Heart left ventricle (tissue), 16 donors: ENCODE measurements at regions not wholly inside any gene's neighbourhood (a gene's known extent, or its start where the extent isn't known, plus 50 kb on each side); places are given as distances from the start of the nearest gene placed in this dataset.

Experiments used
- ATAC-seq, 4 donors: fragments of 200-7000 bp; cut with Tn5 transposase; one replicate each; pipeline ENCODE4 v1.9.1; 2020 to 2022; ENCODE audit warnings: moderate library complexity in 4 of 4, mild to moderate bottlenecking in 3 of 4, moderate number of reproducible peaks in 1 of 4
- DNase-seq, 5 donors: peaks; one replicate each; pipeline ENCODE4 v3.0.0-alpha.2; 2020
- H3K27ac ChIP-seq, 12 donors: fragments of 200-600 bp; sonication (generic) in 4 of 12; one replicate each; pipeline versions ENCODE4 v1.5.0 to v1.8.0; 2016 to 2022; ENCODE audit warnings: mild to moderate bottlenecking in 2 of 12
- H3K27me3 ChIP-seq, 9 donors: fragments of 200-600 bp; sonication (generic) in 2 of 9; one replicate each; pipeline versions ENCODE4 v1.5.1 to v1.8.0; 2016 to 2022; ENCODE audit warnings: mild to moderate bottlenecking in 3 of 9
- H3K36me3 ChIP-seq, 9 donors: fragments of 200-600 bp; sonication (generic) in 2 of 9; one replicate each; pipeline versions ENCODE4 v1.5.0 to v1.8.0; 2018 to 2022; ENCODE audit warnings: mild to moderate bottlenecking in 2 of 9
- H3K4me1 ChIP-seq, 12 donors: fragments of 200-600 bp; sonication (generic) in 4 of 12; one replicate each; pipeline versions ENCODE4 v1.5.0 to v1.8.0; 2016 to 2022; ENCODE audit warnings: mild to moderate bottlenecking in 3 of 12
- H3K4me3 ChIP-seq, 12 donors: fragments of 200-600 bp; sonication (generic) in 4 of 12; one replicate each; pipeline versions ENCODE4 v1.5.0 to v1.8.0; 2017 to 2022; ENCODE audit warnings: mild to moderate bottlenecking in 9 of 12, moderate library complexity in 4 of 12
- H3K9me3 ChIP-seq, 12 donors: fragments of 200-600 bp; sonication (generic) in 4 of 12; one replicate each; pipeline versions ENCODE4 v1.5.0 to v1.8.0; 2016 to 2022; ENCODE audit warnings: mild to moderate bottlenecking in 1 of 12
- POLR2A ChIP-seq, 2 donors: fragments of 450-650 bp; IDR thresholded peaks; one replicate each; pipeline ENCODE4 v1.6.1; 2017; ENCODE audit warnings: antibody characterized with exemption in 2 of 2, mild to moderate bottlenecking in 2 of 2, moderate library complexity in 2 of 2
- WGBS, 4 donors: extraction: QIAGEN DNeasy Blood & Tissue Kit in 2 of 4; methylation state at CpG; one replicate each; pipeline versions ENCODE4 v1.1.5 to v1.1.7; 2013 to 2018; 5-methylcytosine and 5-hydroxymethylcytosine counted together
- intact Hi-C, 10 donors: fragments of 100-400 bp; cut with DNase I; formaldehyde crosslinking; loops; one replicate each; pipeline versions ENCODE4 v1.11.1 to v1.14.2; 2022
- TF ChIP-seq, protein P1 (sequence below), 12 donors: fragments of 200-600 bp; sonication (generic) in 4 of 12; IDR thresholded peaks; one replicate each; pipeline versions ENCODE4 v1.5.0 to v1.8.0; 2018 to 2022; ENCODE audit warnings: antibody characterized with exemption in 12 of 12, mild to moderate bottlenecking in 5 of 12
- donor health status: ischemic (EF 13 %, LVEDD 7.1; RV severe dilation, severe dysfunction).
- donor health status: healthy with polysubstance abuse.
- donor health status: DM: no; HTN: yes; CAD: no.
- donor health status: DM: no; HTN: no; CAD: no.
- donor health status: ischemic (EF 25% LVEDD 6.9; RV normal size, moderate dysfunction).
- donor health status: ischemic (EF 25% LVEDD 5.7; RV mildly dilated, moderate dysfunction).
- donor health status: healthy.
- donor health status: DM: yes; HTN: yes; CAD: no.
- donor health status: ischemic (EF 35%, LVEDD 5.7; RV mildly dilated, moderate dysfunction).
- donor health status: nonischemic (EF 11% LVEDD 7.7; RV severe dilation, severe dysfunction).
- donor health status: DM: yes; HTN: yes; CAD: no.
- donor health status: PGD.
- donor health status: ischemic (EF 29% LVEDD 5.4; RV normal size, mild dysfunction).
- donor health status: nonischemic (EF 23%, LVEDD 6.1; RV moderate dilation, normal function).

DNA sequence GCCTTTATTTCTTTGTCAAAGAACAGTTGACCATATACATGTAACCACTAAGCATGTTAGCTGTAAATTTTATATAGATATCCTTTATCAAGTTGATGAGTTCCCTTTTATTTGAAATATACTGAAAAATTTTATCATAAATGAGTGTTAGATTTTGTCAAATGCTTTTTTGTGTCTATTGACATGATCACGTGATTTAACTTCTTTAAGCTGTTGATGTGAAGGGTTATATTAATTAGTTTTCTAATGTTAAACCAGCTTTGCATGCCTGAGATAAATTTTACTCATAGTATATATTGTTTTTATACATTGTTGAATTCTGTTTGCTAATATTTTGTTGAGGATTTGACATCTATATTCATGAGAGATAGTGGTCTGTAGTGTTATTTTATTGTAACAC is 241.9 kb upstream of the CDH20 start:
- Histone ChIP-seq H3K36me3 (no peaks in the 10 kb centered on the region), H3K27ac (no peak overlapping the region), H3K4me1 (no peaks in the 10 kb centered on the region), H3K27me3 (peaks cover 0 to 1% (median 0%) of the 10 kb centered on the region in 9 donors), H3K9me3 (no peaks in the 10 kb centered on the region), H3K4me3 (no peak overlapping the region)
- intact Hi-C loops: loop anchor here in 3 of 10 donors (5.0 to 10.0 kb wide), 2 partner anchors 411 to 1043 kb away; no protein-coding TSS in a partner anchor
- no peak for TF ChIP-seq POLR2A (IDR thresholded peaks at IDR 0.05)
- TF ChIP-seq, protein P1, sequence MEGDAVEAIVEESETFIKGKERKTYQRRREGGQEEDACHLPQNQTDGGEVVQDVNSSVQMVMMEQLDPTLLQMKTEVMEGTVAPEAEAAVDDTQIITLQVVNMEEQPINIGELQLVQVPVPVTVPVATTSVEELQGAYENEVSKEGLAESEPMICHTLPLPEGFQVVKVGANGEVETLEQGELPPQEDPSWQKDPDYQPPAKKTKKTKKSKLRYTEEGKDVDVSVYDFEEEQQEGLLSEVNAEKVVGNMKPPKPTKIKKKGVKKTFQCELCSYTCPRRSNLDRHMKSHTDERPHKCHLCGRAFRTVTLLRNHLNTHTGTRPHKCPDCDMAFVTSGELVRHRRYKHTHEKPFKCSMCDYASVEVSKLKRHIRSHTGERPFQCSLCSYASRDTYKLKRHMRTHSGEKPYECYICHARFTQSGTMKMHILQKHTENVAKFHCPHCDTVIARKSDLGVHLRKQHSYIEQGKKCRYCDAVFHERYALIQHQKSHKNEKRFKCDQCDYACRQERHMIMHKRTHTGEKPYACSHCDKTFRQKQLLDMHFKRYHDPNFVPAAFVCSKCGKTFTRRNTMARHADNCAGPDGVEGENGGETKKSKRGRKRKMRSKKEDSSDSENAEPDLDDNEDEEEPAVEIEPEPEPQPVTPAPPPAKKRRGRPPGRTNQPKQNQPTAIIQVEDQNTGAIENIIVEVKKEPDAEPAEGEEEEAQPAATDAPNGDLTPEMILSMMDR (IDR thresholded peaks at IDR 0.05): no peak
- WGBS, 4 donors: 83 to 96% (median 87%) methylated on average over 1 of the region's 1 CpG
- no peak for ATAC-seq
- no peak for DNase-seq

DNA sequence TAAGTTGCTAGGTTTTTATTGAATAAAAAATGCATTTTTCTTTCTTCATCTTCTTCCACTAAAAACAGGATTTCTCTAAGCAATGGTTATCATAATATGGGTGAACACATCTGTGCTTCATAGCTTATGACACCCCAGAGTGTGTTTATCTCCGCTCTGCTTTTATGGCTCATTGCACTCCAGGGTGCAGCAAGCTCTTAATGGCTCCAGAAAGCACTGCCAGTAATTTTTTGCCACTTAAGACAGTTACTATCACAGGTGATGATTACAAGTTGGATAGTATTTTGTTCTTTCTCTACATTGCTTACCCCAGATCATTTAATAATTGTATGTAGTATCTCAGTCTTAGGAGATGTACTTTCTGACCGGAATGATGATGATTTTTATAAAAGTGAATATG is 239.3 kb upstream of the CDH20 start:
- Histone ChIP-seq H3K4me1 (no peaks in the 10 kb centered on the region), H3K36me3 (no peaks in the 10 kb centered on the region), H3K4me3 (no peak overlapping the region), H3K27ac (no peak overlapping the region), H3K9me3 (no peaks in the 10 kb centered on the region), H3K27me3 (peaks cover 0 to 4% (median 0%) of the 10 kb centered on the region in 9 donors)
- no peak for TF ChIP-seq POLR2A (IDR thresholded peaks at IDR 0.05)
- TF ChIP-seq, protein P1 (IDR thresholded peaks at IDR 0.05): no peak
- WGBS, 4 donors: 74 to 90% (median 81%) methylated on average over 2 of the region's 2 CpGs
- intact Hi-C loops: loop anchor here in 3 of 10 donors (5.0 to 10.0 kb wide), 2 partner anchors 408 to 1041 kb away; no protein-coding TSS in a partner anchor
- ATAC-seq (no peak), DNase-seq (no peak)

DNA sequence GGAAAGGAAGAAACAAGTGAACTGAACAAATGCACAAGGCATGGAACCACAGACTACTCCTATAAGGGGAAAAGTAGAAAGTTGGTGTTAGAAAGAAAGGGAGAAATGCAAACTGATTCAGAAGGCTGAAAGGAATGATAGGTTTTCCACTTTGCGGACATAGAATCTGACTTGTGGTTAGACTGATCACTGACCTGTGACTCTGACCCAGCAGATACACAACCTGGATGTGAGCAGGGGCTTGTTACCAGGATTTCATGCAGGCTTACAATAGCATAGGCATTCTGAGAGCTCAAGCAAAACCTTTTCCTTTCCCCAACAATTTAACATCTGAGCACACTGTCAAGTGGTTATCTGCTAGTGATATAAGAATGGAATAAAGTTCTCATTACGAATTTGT is 237.0 kb upstream of the CDH20 start:
- no peak overlapping the region for H3K4me3 ChIP-seq
- H3K9me3 ChIP-seq: no peaks in the 10 kb centered on the region
- no peak for TF ChIP-seq POLR2A (IDR thresholded peaks at IDR 0.05)
- TF ChIP-seq, protein P1 (IDR thresholded peaks at IDR 0.05): no peak
- 79 to 89% (median 85%) methylated on average over 2 of the region's 2 CpGs for WGBS, 4 donors
- H3K27me3 ChIP-seq: peaks cover 0 to 4% (median 0%) of the 10 kb centered on the region in 9 donors
- H3K4me1 ChIP-seq: no peaks in the 10 kb centered on the region
- DNase-seq (no peak), ATAC-seq (no peak)
- no peak overlapping the region for H3K27ac ChIP-seq
- H3K36me3 ChIP-seq: no peaks in the 10 kb centered on the region
- intact Hi-C loops: loop anchor here in 2 of 10 donors (10.0 kb wide), 1 partner anchor 1039 kb away; no protein-coding TSS in a partner anchor

DNA sequence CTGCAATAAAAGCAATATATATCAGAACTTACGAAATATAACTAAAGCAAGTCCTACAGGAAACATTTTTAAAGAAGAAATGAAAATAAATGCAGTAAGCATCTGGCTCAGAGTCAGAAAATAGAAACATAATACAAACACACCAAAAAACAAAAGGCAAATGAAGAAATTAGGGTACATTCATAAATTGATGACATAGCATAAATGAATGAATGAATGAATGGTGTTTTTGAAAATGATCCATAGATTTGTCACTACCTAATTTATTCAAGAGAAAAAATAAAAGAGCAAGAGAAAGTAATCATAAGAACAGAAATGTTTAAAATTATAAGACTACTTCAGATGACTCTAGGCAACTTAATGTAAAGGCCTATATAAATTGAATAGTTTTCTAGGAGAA is 226.1 kb upstream of the CDH20 start:
- H3K4me1 ChIP-seq: no peaks in the 10 kb centered on the region
- WGBS, 4 donors: 64 to 77% (median 68%) methylated on average over 1 of the region's 1 CpG
- H3K9me3 ChIP-seq: no peaks in the 10 kb centered on the region
- DNase-seq (no peak), ATAC-seq (no peak)
- H3K27ac ChIP-seq: no peak overlapping the region
- no peak for TF ChIP-seq POLR2A (IDR thresholded peaks at IDR 0.05)
- TF ChIP-seq, protein P1 (IDR thresholded peaks at IDR 0.05): no peak
- H3K36me3 ChIP-seq: no peaks in the 10 kb centered on the region
- no peaks in the 10 kb centered on the region for H3K27me3 ChIP-seq
- H3K4me3 ChIP-seq: no peak overlapping the region
- intact Hi-C loops: no loop called here
